ENCODE measurements at regions not wholly inside any gene's neighbourhood (a gene's known extent, or its start where the extent isn't known, plus 50 kb on each side); places are given as distances from the start of the nearest gene placed in this dataset.
"Not testable (repeated sequence)": the region's sequence is repeated elsewhere in the genome, so short reads cannot be mapped to it uniquely, and the experiment has no call there.

- DNase-seq (ENCODE audit: low spot score) = no peak
These were observed 342.2 kb upstream of the HS6ST1 start for GRCh38 chr2:128660836-128661235.

GRCh38 chr2:128661311-128661710, 342.6 kb upstream of the HS6ST1 start:
- no peak for DNase-seq (ENCODE audit: low spot score)

- DNase-seq (ENCODE audit: low spot score) = no peak
These were observed 343.4 kb upstream of the HS6ST1 start for GRCh38 chr2:128662051-128662471.

GRCh38 chr2:128663371-128664050, 344.8 kb upstream of the HS6ST1 start:
- DNase-seq (ENCODE audit: low spot score) = no peak

GRCh38 chr2:128664499-128664971, 345.9 kb upstream of the HS6ST1 start:
- DNase-seq (ENCODE audit: low spot score) = no peak

GRCh38 chr2:128665113-128665512, 346.4 kb upstream of the HS6ST1 start:
- DNase-seq (ENCODE audit: low spot score) = no peak

GRCh38 chr2:128666596-128666995, 347.9 kb upstream of the HS6ST1 start:
- DNase-seq (ENCODE audit: low spot score) = no peak

- no peak for DNase-seq (ENCODE audit: low spot score)
These were observed 348.7 kb upstream of the HS6ST1 start for GRCh38 chr2:128667391-128667790.

- no peak for DNase-seq (ENCODE audit: low spot score)
These were observed 350.3 kb upstream of the HS6ST1 start for GRCh38 chr2:128668946-128669345.

GRCh38 chr2:128670066-128670465, 351.4 kb upstream of the HS6ST1 start:
- no peak for DNase-seq (ENCODE audit: low spot score)

GRCh38 chr2:128671981-128672757, 353.5 kb upstream of the HS6ST1 start:
- DNase-seq (ENCODE audit: low spot score) = not testable (repeated sequence)

GRCh38 chr2:128679680-128680079, 361.0 kb upstream of the HS6ST1 start:
- DNase-seq (ENCODE audit: low spot score) = not testable (repeated sequence)

- no peak for DNase-seq (ENCODE audit: low spot score)
These were observed 362.8 kb upstream of the HS6ST1 start for GRCh38 chr2:128681507-128681906.

- DNase-seq (ENCODE audit: low spot score) = no peak
These were observed 363.6 kb upstream of the HS6ST1 start for GRCh38 chr2:128682266-128682665.

- no peak for DNase-seq (ENCODE audit: low spot score)
These were observed 364.1 kb upstream of the HS6ST1 start for GRCh38 chr2:128682729-128683284.

- DNase-seq (ENCODE audit: low spot score) = no peak
These were observed 365.9 kb upstream of the HS6ST1 start for GRCh38 chr2:128684523-128684922.

- no peak for DNase-seq (ENCODE audit: low spot score)
These were observed 367.3 kb upstream of the HS6ST1 start for GRCh38 chr2:128685841-128686496.

- no peak for DNase-seq (ENCODE audit: low spot score)
These were observed 367.8 kb upstream of the HS6ST1 start for GRCh38 chr2:128686497-128686859.

GRCh38 chr2:128686881-128687555, 368.4 kb upstream of the HS6ST1 start:
- no peak for DNase-seq (ENCODE audit: low spot score)

- no peak for DNase-seq (ENCODE audit: low spot score)
These were observed 368.9 kb upstream of the HS6ST1 start for GRCh38 chr2:128687565-128687964.

GRCh38 chr2:128689971-128690370, 371.3 kb upstream of the HS6ST1 start:
- DNase-seq (ENCODE audit: low spot score) = no peak

GRCh38 chr2:128690431-128690830, 371.8 kb upstream of the HS6ST1 start:
- DNase-seq (ENCODE audit: low spot score) = no peak
